ENCODE measurements at regions not wholly inside any gene's neighbourhood (a gene's known extent, or its start where the extent isn't known, plus 50 kb on each side); places are given as distances from the start of the nearest gene placed in this dataset.

DNA sequence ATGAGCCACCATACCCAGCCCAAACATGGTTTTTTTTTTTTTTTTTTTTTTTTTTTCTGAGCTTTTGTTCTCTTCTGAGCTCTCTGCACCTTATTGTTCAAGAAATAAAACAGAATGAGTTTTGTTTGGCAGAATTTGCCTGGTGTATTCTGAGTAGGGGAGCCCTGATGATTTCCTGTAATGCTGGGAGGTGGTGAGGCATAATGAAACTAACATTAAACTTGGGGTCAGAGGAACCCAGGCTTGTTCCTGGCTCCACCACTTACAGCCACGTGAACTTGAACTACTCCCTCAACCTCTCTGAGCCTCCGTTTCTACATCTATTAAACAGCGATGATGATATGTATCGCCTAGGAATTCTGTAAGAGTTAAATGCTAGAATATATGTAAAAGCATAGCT, 276.3 kb upstream of the CRY1 start:
- TF ChIP-seq, protein P1, sequence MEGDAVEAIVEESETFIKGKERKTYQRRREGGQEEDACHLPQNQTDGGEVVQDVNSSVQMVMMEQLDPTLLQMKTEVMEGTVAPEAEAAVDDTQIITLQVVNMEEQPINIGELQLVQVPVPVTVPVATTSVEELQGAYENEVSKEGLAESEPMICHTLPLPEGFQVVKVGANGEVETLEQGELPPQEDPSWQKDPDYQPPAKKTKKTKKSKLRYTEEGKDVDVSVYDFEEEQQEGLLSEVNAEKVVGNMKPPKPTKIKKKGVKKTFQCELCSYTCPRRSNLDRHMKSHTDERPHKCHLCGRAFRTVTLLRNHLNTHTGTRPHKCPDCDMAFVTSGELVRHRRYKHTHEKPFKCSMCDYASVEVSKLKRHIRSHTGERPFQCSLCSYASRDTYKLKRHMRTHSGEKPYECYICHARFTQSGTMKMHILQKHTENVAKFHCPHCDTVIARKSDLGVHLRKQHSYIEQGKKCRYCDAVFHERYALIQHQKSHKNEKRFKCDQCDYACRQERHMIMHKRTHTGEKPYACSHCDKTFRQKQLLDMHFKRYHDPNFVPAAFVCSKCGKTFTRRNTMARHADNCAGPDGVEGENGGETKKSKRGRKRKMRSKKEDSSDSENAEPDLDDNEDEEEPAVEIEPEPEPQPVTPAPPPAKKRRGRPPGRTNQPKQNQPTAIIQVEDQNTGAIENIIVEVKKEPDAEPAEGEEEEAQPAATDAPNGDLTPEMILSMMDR (conservative IDR thresholded peaks at IDR 0.05; ENCODE audit: low read depth in 2 of 2), result no peak
- TF ChIP-seq ETS1 (IDR thresholded peaks at IDR 0.05) (no peak), CREB1 (CRISPR knock-in tag; IDR thresholded peaks at IDR 0.05; ENCODE audit: low read depth) (no peak), ZNF462 (CRISPR knock-in tag; IDR thresholded peaks at IDR 0.05) (no peak), POLR2AphosphoS5 (IDR thresholded peaks at IDR 0.05; ENCODE audit: low read depth) (no peak), REST (IDR thresholded peaks at IDR 0.05; ENCODE audit: unreplicated experiment) (no peak), ZNF114 (CRISPR knock-in tag; IDR thresholded peaks at IDR 0.05) (no peak), EZH2 (IDR thresholded peaks at IDR 0.05; ENCODE audit: low read depth, unreplicated experiment) (no peak), EZH2phosphoT487 (IDR thresholded peaks at IDR 0.05; ENCODE audit: unreplicated experiment) (no peak), ZNF331 (CRISPR knock-in tag; IDR thresholded peaks at IDR 0.05; ENCODE audit: low read depth) (no peak), NANOG (IDR thresholded peaks at IDR 0.05; ENCODE audit: borderline replicate concordance) (no peak), JUNB (IDR thresholded peaks at IDR 0.05; ENCODE audit: unreplicated experiment) (no peak)

Measured in GM23338 (cell line).